Lung (tissue), 11 donors: ENCODE measurements at regions not wholly inside any gene's neighbourhood (a gene's known extent, or its start where the extent isn't known, plus 50 kb on each side); places are given as distances from the start of the nearest gene placed in this dataset.

Source experiments
- ATAC-seq: fragments of 200-7000 bp; cut with Tn5 transposase; one replicate; pipeline ENCODE4 v1.9.1; 2020; ENCODE audit warnings: moderate number of reproducible peaks; ENCODE audit not compliant: insufficient read depth, low FRiP score
- DNase-seq, 3 donors: peaks; one replicate each; pipeline ENCODE4 v3.0.0-alpha.2; 2013 to 2017
- H3K27ac ChIP-seq, 2 donors: one replicate each; pipeline ENCODE4 v1.5.1; 2013; ENCODE audit warnings: mild to moderate bottlenecking in 2 of 2, moderate library complexity in 2 of 2, control low read depth in 1 of 2, inconsistent platforms in 1 of 2, low read depth in 1 of 2, low read length in 1 of 2
- H3K27me3 ChIP-seq, 3 donors: one replicate each; pipeline ENCODE4 v1.5.1; 2013; ENCODE audit warnings: low read length in 2 of 3; ENCODE audit not compliant: control insufficient read depth in 3 of 3, insufficient read depth in 3 of 3
- H3K36me3 ChIP-seq, 4 donors: one replicate each; pipeline ENCODE4 v1.5.1; 2013; ENCODE audit warnings: low read length in 4 of 4, mild to moderate bottlenecking in 1 of 4, moderate library complexity in 1 of 4; ENCODE audit not compliant: control insufficient read depth in 4 of 4, insufficient read depth in 4 of 4
- H3K4me1 ChIP-seq, 5 donors: one replicate each; pipeline ENCODE4 v1.5.1; 2013; ENCODE audit warnings: low read length in 5 of 5, mild to moderate bottlenecking in 2 of 5, moderate library complexity in 1 of 5; ENCODE audit not compliant: control insufficient read depth in 5 of 5, insufficient read depth in 5 of 5
- H3K4me3 ChIP-seq: one replicate; pipeline ENCODE4 v1.5.1; 2013; ENCODE audit warnings: mild to moderate bottlenecking, control low read depth, moderate library complexity
- H3K9ac ChIP-seq, 2 donors: one replicate each; pipeline ENCODE4 v1.5.1; 2013; ENCODE audit warnings: low read length in 2 of 2, control low read depth in 1 of 2; ENCODE audit not compliant: insufficient read depth in 1 of 2
- H3K9me3 ChIP-seq, 4 donors: one replicate each; pipeline ENCODE4 v1.5.1; 2013; ENCODE audit warnings: low read length in 3 of 4, mild to moderate bottlenecking in 1 of 4, moderate library complexity in 1 of 4; ENCODE audit not compliant: control insufficient read depth in 4 of 4, insufficient read depth in 3 of 4
- WGBS, 2 donors: extraction: QIAGEN DNeasy Blood & Tissue Kit; methylation state at CpG; one replicate each; pipeline ENCODE4 v1.1.7; 2013; 5-methylcytosine and 5-hydroxymethylcytosine counted together
- TF ChIP-seq, protein P1 (sequence below): IDR thresholded peaks from 2 replicates; pipeline ENCODE4 v1.5.1; 2012; ENCODE audit warnings: mild to moderate bottlenecking; ENCODE audit errors: control extremely low read depth, extremely low read depth
- donor health status: control.
- donor health status: control.
- donor health status: Bipolar disorder and iron deficiency.
- donor health status: healthy.
- donor health status: DM: yes; HTN: yes; CAD: no.

DNA sequence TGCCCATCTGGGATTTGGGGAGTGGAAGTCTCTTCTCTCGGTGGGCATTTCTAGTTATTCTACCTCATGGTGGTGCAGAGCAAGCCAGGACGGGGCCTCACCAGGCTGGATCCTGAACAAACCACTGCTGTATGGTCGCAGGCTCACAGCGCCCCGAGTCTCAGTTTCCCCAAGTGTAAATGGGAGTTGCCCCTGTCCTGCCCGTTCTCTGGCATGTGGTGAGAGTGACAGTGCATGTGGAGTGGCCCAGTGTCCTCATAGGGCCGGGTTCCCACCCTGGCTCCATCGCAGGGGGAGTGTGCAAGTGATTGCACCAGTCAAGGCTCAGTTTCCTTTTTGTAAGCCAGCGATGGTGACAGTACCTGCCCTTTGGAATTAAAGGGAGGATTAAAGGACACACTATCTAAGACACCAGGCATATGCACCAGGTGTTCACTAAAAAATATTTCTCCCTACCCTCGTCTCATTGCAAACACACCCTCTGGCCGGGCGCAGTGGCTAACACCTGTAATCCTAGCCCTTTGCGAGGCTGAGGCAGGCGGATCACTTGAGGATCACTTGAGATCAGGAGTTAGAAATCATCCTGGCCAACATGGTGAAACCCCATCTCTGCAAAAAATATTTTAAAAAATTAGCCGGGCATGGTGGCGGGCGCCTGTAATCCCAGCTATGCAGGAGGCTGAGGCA lies 173.3 kb upstream of the MYCN start:
- Histone ChIP-seq H3K9ac (no peak overlapping the region), H3K4me1 (peaks cover 0 to 21% (median 9%) of the 10 kb centered on the region in 5 donors), H3K27ac (no peak overlapping the region), H3K36me3 (no peaks in the 10 kb centered on the region), H3K27me3 (no peaks in the 10 kb centered on the region), H3K9me3 (peaks cover 0 to 2% (median 0%) of the 10 kb centered on the region in 4 donors), H3K4me3 (no peak overlapping the region)
- TF ChIP-seq, protein P1, sequence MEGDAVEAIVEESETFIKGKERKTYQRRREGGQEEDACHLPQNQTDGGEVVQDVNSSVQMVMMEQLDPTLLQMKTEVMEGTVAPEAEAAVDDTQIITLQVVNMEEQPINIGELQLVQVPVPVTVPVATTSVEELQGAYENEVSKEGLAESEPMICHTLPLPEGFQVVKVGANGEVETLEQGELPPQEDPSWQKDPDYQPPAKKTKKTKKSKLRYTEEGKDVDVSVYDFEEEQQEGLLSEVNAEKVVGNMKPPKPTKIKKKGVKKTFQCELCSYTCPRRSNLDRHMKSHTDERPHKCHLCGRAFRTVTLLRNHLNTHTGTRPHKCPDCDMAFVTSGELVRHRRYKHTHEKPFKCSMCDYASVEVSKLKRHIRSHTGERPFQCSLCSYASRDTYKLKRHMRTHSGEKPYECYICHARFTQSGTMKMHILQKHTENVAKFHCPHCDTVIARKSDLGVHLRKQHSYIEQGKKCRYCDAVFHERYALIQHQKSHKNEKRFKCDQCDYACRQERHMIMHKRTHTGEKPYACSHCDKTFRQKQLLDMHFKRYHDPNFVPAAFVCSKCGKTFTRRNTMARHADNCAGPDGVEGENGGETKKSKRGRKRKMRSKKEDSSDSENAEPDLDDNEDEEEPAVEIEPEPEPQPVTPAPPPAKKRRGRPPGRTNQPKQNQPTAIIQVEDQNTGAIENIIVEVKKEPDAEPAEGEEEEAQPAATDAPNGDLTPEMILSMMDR, result no peak
- no peak for ATAC-seq
- 86 to 92% methylated on average over 17 of the region's 17 CpGs for WGBS, 2 donors
- no peak for DNase-seq

DNA sequence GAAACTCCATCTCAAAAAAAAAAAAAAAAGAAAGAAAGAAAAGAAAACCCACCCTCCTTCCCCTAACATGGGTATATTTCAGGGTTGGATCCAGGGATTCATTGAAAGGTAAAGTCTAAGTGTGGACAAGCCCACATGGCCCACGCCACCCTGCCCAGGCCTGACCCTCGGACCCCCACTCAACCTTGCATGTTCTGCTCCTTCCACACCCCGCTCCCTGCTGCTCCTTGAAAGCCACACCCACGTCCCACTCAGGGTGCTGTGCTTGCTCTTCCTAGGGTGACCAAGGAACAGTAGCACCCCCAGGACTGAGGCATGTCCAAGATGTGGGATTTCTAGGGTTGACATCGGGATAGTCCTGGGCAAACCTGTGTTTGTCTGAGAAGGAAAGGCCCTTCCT lies 172.7 kb upstream of the MYCN start:
- H3K9me3 ChIP-seq, result peaks cover 0 to 2% (median 0%) of the 10 kb centered on the region in 4 donors
- no peak overlapping the region for H3K4me3 ChIP-seq
- ATAC-seq (no peak), DNase-seq (no peak)
- H3K9ac ChIP-seq, result no peak overlapping the region
- no peak overlapping the region for H3K27ac ChIP-seq
- no peaks in the 10 kb centered on the region for H3K27me3 ChIP-seq
- TF ChIP-seq, protein P1, result no peak
- WGBS, 2 donors, result 73% methylated on average over 5 of the region's 5 CpGs
- no peaks in the 10 kb centered on the region for H3K36me3 ChIP-seq
- peaks cover 0 to 21% (median 9%) of the 10 kb centered on the region in 5 donors for H3K4me1 ChIP-seq

DNA sequence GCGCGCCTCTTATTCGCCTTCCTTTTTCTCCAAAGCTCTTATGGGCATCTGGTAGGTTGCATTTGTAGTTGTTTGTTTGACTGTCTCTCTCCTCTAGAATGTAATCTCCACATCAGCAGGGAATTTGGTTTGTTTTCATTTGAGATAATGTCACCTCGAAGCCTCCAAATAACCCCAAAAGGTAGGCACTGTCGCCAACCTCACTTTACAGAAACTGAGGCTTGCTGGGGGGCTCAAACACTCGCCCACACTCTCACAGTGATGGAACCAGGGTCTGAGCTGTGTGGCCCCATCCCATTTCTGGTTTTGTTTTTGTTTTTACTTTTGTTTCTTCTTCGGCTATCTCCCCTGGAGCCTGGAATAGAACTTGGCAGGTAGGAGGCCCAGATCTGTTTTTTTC lies 172.2 kb upstream of the MYCN start:
- Histone ChIP-seq H3K9ac (no peak overlapping the region), H3K27me3 (no peaks in the 10 kb centered on the region), H3K27ac (no peak overlapping the region), H3K4me1 (peaks cover 0 to 21% (median 9%) of the 10 kb centered on the region in 5 donors), H3K36me3 (no peaks in the 10 kb centered on the region), H3K9me3 (peaks cover 0 to 2% (median 0%) of the 10 kb centered on the region in 4 donors), H3K4me3 (no peak overlapping the region)
- 67 to 86% methylated on average over 7 of the region's 7 CpGs for WGBS, 2 donors
- no peak for DNase-seq
- no peak for ATAC-seq
- TF ChIP-seq, protein P1, result no peak
